HT1080 (cell line): ENCODE measurements at regions not wholly inside any gene's neighbourhood (a gene's known extent, or its start where the extent isn't known, plus 50 kb on each side); places are given as distances from the start of the nearest gene placed in this dataset.
"Not testable (repeated sequence)": the region's sequence is repeated elsewhere in the genome, so short reads cannot be mapped to it uniquely, and the experiment has no call there.

ENCODE experiments used
- DNase-seq: peaks from one replicate; pipeline ENCODE4 v3.0.0-alpha.2; 2015; ENCODE audit warnings: low read depth

DNA sequence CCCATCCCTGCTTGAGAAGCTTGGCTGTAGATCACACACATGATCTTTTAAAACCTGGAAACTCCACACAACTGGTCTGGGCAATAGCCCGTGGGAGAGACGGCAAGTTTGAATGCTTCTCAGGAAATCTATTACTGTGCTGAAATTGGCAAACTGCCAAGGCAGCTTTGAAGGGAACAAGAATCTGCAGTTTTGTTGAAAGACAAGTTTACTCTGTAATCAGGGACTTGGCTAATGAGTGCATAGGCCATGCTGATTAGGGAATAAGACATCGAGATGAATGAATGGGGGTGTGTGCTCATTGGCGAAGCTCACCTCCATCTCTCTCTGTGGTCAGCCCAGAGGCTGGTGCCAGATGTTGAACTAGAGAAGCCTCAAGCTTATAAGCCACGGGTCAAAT, 218.8 kb downstream of the HIPK3 start:
- no peak for DNase-seq

GRCh38 chr11:33474866-33475265, 217.7 kb downstream of the HIPK3 start:
- DNase-seq: no peak

GRCh38 chr11:33471541-33471940, 214.4 kb downstream of the HIPK3 start:
- no peak for DNase-seq

DNA sequence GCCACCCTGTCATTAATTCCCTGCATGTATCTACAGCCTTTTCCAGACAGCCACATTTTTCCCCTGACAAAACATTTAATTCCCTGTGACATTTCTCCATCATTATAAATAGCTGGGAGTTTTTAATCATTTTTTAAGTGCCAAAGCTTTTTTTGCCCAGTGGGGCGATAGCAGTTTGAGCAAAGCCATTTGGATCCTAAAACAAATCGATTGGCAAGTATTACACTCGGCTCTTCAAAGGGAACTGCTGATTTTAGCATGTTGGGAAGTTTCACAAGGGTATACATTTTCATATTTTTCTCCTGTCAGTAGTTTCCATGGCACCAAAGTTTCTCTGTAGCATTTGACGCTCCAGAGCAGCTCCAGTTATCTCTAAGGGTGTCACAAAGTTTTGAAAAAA, 210.8 kb downstream of the HIPK3 start:
- no peak for DNase-seq

GRCh38 chr11:33463059-33463458, 205.9 kb downstream of the HIPK3 start:
- peak; percentile 80 for DNase-seq

GRCh38 chr11:33461369-33462125, 204.4 kb downstream of the HIPK3 start:
- no peak for DNase-seq

- DNase-seq: no peak
Measured at GRCh38 chr11:33457948-33458347, 200.8 kb downstream of the HIPK3 start.

DNA sequence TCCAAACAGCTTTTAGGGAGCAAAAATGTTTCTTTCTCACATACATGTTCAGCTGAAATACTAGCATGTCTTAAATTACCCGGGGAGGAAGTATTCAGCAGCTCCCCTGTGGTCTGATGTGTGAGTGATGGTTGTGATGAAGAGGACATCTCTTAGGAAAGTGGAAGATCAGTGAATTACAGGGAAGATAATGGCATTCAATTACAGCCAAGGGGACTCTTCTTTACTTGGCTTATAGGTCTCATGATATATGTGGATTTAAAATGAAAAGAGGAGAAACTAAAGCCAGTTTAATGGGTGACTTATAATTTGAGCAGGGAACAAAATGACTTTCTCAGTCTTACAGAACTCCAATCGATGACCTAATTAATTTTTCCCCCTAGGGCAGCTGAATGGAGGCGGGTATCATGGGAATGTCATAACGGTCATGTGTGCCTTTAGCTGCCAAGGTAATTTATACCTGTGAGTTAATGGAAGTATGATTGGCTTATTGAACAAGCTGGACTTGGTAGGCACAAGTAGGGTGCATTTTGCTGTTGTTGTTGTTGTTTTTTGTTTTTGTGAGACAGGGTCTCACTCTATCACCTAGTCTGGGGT, 198.8 kb downstream of the HIPK3 start:
- no peak for DNase-seq

DNA sequence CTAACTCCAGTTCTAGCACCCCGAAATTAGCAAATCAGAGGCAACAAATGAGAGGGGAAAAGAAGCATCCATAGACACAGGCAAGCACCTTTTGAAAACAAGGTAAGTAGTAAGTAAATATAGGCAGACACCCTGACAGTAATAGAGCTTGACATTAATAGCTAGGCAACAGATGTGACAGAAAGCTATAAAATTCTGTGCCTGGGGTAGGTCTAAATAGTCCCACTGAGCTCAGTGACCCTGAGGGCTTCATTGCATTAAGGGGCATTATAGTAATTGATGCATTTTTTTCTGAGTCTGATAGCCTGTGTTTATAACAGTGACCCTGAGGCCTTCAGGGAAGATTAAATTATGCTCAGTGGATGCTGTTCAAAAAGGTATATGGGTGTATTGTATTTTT, 197.1 kb downstream of the HIPK3 start:
- DNase-seq: no peak

DNA sequence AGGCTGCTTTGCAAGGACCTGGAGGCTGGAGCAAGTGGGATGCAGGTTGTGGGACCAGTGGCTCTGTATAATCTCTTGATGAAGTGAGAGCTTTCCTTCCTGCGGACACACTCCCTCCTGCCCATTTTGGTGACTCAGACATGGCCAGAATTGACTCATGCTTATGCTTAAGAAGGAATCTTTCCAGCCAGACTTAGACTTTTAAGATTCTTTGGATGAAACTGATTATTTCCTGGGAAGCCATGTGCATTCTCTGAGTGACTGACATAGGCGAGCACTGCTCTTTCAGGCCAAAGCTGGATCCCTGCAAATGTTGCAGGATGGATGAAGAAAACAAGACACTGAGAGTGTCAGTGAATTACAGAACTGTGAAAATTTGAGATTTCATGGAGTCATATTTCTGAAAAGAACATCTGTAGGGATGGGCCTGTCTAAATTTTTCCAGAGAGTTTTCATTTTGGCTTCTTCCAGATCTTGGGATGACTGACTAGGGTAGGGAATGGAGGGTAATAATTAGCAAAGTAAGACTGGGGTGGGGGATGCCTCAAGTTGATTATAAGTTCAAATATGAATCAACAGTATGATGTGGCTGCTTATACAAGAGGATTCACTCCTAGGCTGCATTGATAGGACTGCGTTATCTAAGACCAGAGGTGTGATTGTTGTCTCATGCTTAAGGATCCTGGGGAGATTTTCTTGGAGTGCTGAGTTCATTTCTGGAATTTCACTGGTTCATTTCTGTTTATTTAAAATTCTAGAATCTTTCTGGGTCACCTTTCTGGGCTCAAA, 195.8 kb downstream of the HIPK3 start:
- peak; percentile 93 for DNase-seq

GRCh38 chr11:33451364-33451763, 194.2 kb downstream of the HIPK3 start:
- no peak for DNase-seq

DNA sequence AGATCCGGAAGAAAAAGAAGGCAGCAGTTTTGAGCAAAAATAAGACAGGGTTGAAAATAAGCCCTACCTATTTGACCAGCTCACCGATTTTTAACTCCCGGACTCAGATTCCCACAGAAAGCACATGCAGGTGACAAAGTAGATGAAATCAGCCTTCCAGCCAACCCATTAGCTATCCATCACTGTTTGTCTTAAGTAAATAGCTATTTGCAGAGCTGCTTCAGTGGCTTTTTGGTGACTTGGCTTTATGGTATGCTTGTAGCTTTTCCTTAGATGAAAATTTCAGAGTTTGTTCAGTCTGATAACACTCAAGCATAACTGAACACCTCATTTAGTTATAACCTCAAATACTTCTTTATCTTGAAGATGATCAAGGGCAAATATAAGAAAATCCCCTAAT, 192.6 kb downstream of the HIPK3 start:
- DNase-seq: no peak

GRCh38 chr11:33448461-33449130, 191.4 kb downstream of the HIPK3 start:
- peak; percentile 61 for DNase-seq

DNA sequence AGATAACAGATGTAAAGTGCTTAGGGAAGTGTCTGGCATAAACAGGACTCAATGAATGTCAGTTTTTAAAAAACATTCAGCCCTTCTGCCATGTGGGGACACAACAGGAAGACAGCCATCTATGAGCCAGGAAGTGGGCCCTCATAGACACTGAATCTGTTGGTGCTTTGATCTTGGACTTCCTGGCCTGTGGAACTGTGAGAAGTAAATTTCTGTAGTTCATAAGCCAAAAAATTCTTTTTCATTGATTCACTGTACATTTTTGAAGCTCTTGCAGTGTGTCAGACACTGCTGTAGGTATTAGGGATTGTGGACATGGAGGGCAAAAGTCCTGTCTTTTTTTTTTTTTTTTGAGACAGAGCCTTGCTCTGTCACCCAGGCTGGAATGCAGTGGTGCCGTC, 188.6 kb downstream of the HIPK3 start:
- peak; percentile 81 for DNase-seq

- peak; percentile 53 for DNase-seq
Measured at GRCh38 chr11:33444835-33445594, 187.8 kb downstream of the HIPK3 start.

DNA sequence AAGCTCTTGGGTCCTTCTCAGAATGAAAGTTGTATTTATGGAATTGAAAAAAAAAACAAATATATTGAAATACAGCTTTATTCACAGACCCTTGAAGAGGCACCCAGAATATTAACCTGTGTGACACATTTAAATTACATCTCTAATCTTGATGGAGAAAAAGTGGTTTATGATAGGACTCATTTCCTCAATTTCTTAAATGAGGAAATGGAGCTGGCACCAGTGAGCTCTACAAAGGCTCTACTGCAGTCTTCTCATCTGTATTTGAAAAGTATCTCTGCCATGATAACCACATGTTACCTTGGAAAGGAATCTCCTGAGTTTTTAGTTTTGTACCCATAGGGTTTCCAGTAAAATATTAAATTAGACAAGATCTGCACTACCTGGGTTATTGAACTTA, 186.5 kb downstream of the HIPK3 start:
- no peak for DNase-seq

GRCh38 chr11:33438301-33438700, 181.1 kb downstream of the HIPK3 start:
- DNase-seq: no peak

DNA sequence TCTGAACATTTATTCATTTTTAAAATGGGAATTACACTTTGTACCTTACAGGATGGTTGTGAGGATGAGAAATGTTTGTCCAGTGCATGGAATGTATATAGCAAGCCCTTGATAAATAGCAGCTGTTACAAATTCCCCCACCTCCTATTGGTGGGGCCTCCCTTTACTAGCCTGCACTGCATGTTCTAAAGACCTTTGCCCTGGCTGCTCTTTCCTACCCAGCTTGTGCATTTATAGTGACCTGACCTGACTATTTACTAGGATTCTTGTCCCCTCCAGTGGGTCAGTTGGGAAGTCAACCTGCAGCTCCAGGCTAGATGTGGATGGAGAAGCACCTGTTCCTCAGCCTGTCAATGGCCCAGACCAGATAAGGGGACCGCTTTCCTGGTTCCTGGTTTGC, 180.3 kb downstream of the HIPK3 start:
- no peak for DNase-seq

- no peak for DNase-seq
Measured at GRCh38 chr11:33435216-33435615, 178.0 kb downstream of the HIPK3 start.

DNA sequence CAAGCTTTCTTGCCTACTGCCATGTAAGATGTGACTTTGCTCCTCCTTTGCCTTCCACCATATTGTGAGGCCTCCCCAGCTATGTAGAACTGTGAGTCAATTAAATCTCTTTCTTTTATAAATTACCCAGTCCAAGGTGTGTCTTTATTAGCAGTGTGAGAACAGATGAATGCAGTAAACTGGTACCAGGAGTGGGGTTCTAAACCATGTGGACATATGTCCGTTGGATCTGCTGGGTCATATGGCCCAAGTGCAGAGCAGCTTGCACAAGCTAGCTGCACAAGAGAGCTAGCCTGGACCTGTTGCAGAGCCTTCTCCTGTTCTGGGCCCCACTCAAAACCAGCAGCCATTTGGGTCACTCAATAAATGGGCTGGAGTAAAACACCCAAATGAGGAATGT, 177.1 kb downstream of the HIPK3 start:
- DNase-seq: no peak

DNA sequence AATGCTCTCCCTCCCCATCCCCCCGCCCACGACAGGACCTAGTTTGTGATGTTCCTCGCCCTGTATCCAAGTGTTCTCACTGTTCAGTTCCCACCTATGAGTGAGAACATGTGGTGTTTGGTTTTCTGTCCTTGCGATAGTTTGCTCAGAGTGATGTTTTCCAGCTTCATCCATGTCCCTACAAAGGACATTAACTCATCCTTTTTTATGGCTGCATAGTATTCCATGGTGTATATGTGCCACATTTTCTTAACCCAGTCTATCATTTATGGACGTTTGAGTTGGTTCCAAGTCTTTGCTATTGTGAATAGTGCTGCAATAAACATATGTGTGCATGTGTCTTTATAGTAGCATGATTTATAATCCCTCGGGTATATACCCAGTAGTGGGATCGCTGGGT, 171.3 kb downstream of the HIPK3 start:
- DNase-seq: not testable (repeated sequence)
